Parathyroid adenoma (tissue), 2 donors: ENCODE measurements at regions not wholly inside any gene's neighbourhood (a gene's known extent, or its start where the extent isn't known, plus 50 kb on each side); places are given as distances from the start of the nearest gene placed in this dataset.

ENCODE experiments used
- H2AFZ ChIP-seq: fragments of 300-600 bp; sonication (generic); one replicate; pipeline ENCODE4 v1.7.0; 2017; ENCODE audit warnings: antibody characterized with exemption, mild to moderate bottlenecking
- H3K27ac ChIP-seq: fragments of 300-600 bp; sonication (generic); one replicate; pipeline ENCODE4 v1.7.0; 2017
- H3K27me3 ChIP-seq: fragments of 300-600 bp; sonication (generic); one replicate; pipeline ENCODE4 v1.7.0; 2017; ENCODE audit warnings: low read length; ENCODE audit not compliant: control insufficient read depth, insufficient read depth
- H3K36me3 ChIP-seq: fragments of 300-600 bp; sonication (generic); one replicate; pipeline ENCODE4 v1.7.0; 2017; ENCODE audit warnings: low read length; ENCODE audit not compliant: control insufficient read depth, insufficient read depth
- H3K4me1 ChIP-seq: fragments of 300-600 bp; sonication (generic); one replicate; pipeline ENCODE4 v1.7.0; 2017; ENCODE audit warnings: control low read depth
- H3K4me2 ChIP-seq: fragments of 300-600 bp; sonication (generic); one replicate; pipeline ENCODE4 v1.7.0; 2017; ENCODE audit warnings: low read length
- H3K4me3 ChIP-seq: fragments of 300-600 bp; sonication (generic); one replicate; pipeline ENCODE4 v1.7.0; 2017; ENCODE audit warnings: low read depth, low read length
- H3K79me2 ChIP-seq: fragments of 300-600 bp; sonication (generic); one replicate; pipeline ENCODE4 v1.7.0; 2017; ENCODE audit warnings: control low read depth
- H3K9ac ChIP-seq: fragments of 300-600 bp; sonication (generic); one replicate; pipeline ENCODE4 v1.7.0; 2017; ENCODE audit warnings: mild to moderate bottlenecking
- H3K9me3 ChIP-seq: fragments of 300-600 bp; sonication (generic); one replicate; pipeline ENCODE4 v1.7.0; 2017; ENCODE audit warnings: low read length; ENCODE audit not compliant: control insufficient read depth
- TF ChIP-seq, protein P1 (sequence below): fragments of 300-600 bp; sonication (generic); IDR thresholded peaks from one replicate; pipeline ENCODE4 v1.7.0; 2017; ENCODE audit warnings: antibody characterized with exemption, mild to moderate bottlenecking
- donor health status: primary hyperparathyroidism.

DNA sequence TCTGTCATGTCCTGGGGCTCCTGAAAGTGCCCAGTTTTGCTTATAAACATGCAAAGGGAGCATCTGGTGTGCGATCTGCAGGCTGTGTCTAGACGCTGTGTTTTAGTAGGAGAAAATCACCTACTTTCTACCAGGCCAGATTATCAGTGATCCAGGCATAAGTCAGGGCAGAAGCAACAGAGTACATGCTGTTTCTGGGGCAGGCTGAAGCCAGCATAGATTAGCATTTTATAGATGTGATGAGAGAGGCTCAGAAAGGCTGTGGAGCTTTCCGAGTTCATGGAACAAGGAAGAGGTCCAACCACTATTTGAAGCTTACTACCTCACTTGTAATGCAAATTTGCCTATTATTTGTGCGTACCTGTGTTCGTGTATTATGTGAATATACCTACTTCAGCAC, 1208.4 kb upstream of the TENM4 start:
- Histone ChIP-seq H3K36me3 (no peaks in the 10 kb centered on the region), H3K4me3 (no peak overlapping the region), H3K9me3 (no peaks in the 10 kb centered on the region), H3K79me2 (no peaks in the 10 kb centered on the region), H3K4me1 (no peaks in the 10 kb centered on the region), H3K27me3 (no peaks in the 10 kb centered on the region), H3K4me2 (no peak overlapping the region), H3K9ac (no peak overlapping the region), H3K27ac (no peak overlapping the region), H2AFZ (no peak overlapping the region)
- TF ChIP-seq, protein P1, sequence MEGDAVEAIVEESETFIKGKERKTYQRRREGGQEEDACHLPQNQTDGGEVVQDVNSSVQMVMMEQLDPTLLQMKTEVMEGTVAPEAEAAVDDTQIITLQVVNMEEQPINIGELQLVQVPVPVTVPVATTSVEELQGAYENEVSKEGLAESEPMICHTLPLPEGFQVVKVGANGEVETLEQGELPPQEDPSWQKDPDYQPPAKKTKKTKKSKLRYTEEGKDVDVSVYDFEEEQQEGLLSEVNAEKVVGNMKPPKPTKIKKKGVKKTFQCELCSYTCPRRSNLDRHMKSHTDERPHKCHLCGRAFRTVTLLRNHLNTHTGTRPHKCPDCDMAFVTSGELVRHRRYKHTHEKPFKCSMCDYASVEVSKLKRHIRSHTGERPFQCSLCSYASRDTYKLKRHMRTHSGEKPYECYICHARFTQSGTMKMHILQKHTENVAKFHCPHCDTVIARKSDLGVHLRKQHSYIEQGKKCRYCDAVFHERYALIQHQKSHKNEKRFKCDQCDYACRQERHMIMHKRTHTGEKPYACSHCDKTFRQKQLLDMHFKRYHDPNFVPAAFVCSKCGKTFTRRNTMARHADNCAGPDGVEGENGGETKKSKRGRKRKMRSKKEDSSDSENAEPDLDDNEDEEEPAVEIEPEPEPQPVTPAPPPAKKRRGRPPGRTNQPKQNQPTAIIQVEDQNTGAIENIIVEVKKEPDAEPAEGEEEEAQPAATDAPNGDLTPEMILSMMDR = no peak

GRCh38 chr11:80638296-80638695, 1197.5 kb upstream of the TENM4 start:
- Histone ChIP-seq H3K4me1 (no peaks in the 10 kb centered on the region), H3K4me2 (no peak overlapping the region), H3K36me3 (no peaks in the 10 kb centered on the region), H3K79me2 (no peaks in the 10 kb centered on the region), H3K27me3 (no peaks in the 10 kb centered on the region), H3K9me3 (no peaks in the 10 kb centered on the region), H2AFZ (no peak overlapping the region), H3K4me3 (no peak overlapping the region), H3K27ac (no peak overlapping the region), H3K9ac (no peak overlapping the region)
- TF ChIP-seq, protein P1 = no peak

DNA sequence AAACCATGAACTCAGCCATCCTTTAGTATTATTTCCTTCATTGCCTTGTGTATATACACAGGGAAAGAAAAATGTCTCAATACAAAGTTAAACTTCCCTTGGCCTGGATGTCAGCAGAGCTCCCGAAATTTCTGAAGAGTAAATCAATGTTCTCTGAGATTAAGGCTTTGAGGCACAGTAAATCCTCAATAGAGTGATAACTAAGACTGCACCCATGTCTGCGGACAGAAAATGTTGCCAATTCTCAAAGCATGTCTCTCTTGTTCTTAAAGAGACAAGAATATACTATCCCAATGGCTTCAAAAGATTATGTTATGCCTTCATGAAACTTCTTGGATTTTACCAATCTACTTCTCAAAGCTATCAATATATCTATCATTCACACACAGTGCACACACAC, 1196.7 kb upstream of the TENM4 start:
- Histone ChIP-seq H3K27ac (no peak overlapping the region), H3K4me2 (no peak overlapping the region)
- TF ChIP-seq, protein P1 = no peak

GRCh38 chr11:80636999-80637398, 1196.2 kb upstream of the TENM4 start:
- Histone ChIP-seq H3K27ac (no peak overlapping the region), H3K4me2 (no peak overlapping the region), H3K9ac (no peak overlapping the region), H2AFZ (no peak overlapping the region), H3K79me2 (no peaks in the 10 kb centered on the region), H3K4me3 (no peak overlapping the region), H3K27me3 (no peaks in the 10 kb centered on the region), H3K4me1 (no peaks in the 10 kb centered on the region), H3K36me3 (no peaks in the 10 kb centered on the region), H3K9me3 (no peaks in the 10 kb centered on the region)
- TF ChIP-seq, protein P1 = no peak

More for the DNA sequence above, 1196.7 kb upstream of the TENM4 start:
- Histone ChIP-seq H3K4me3 (no peak overlapping the region), H3K79me2 (no peaks in the 10 kb centered on the region), H3K9ac (no peak overlapping the region), H3K4me1 (no peaks in the 10 kb centered on the region), H3K27me3 (no peaks in the 10 kb centered on the region), H2AFZ (no peak overlapping the region), H3K36me3 (no peaks in the 10 kb centered on the region), H3K9me3 (no peaks in the 10 kb centered on the region)

DNA sequence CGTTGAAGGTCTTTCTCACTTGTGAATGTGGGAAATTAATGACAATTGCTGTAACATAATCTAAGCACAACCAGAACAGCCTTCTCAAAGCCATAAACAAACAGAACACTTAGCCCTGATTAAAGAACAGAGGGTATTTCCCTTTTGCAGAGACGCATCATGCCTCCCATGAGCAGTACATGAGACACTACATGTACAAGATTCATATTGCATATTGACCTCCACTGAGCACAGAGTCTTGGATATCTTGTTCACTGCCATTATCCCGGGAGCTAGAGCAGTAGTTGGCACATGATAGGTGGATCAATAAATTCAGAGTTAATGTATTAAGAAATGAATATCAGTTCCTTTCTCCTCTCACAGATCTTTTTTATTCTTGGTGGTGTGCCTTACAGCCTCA, 1194.3 kb upstream of the TENM4 start:
- Histone ChIP-seq H3K27me3 (no peaks in the 10 kb centered on the region), H3K79me2 (no peaks in the 10 kb centered on the region)

More for the DNA sequence above, 1194.3 kb upstream of the TENM4 start:
- Histone ChIP-seq H3K27ac (no peak overlapping the region), H3K4me2 (no peak overlapping the region), H3K9me3 (no peaks in the 10 kb centered on the region), H3K36me3 (no peaks in the 10 kb centered on the region), H3K4me3 (no peak overlapping the region), H2AFZ (no peak overlapping the region), H3K9ac (no peak overlapping the region), H3K4me1 (no peaks in the 10 kb centered on the region)
- TF ChIP-seq, protein P1 = no peak
